Kasumi-1 (cell line): ENCODE measurements at regions not wholly inside any gene's neighbourhood (a gene's known extent, or its start where the extent isn't known, plus 50 kb on each side); places are given as distances from the start of the nearest gene placed in this dataset.
A peak's percentile ranks its signal among the peaks of the same experiment; 100 is the strongest.

Experiments used
- DNase-seq, 2 experiments: peaks; one replicate each; lab custom pipeline; 2025; lab: John Stamatoyannopoulos, UW

GRCh38 chr3:194769020-194769643, 83.4 kb downstream of the FAM43A start:
- DNase-seq, result peak; percentile 99

- no peak for DNase-seq
Measured at GRCh38 chr3:194772241-194773000, 86.7 kb downstream of the FAM43A start.

- DNase-seq, result no peak
Measured at GRCh38 chr3:194773216-194773615, 87.5 kb downstream of the FAM43A start.

- no peak for DNase-seq
Measured at GRCh38 chr3:194773771-194774455, 88.2 kb downstream of the FAM43A start.

- no peak for DNase-seq
Measured at GRCh38 chr3:194775266-194775665, 89.6 kb downstream of the FAM43A start.

- DNase-seq, result no peak
Measured at GRCh38 chr3:194775731-194776130, 90.0 kb downstream of the FAM43A start.

GRCh38 chr3:194777729-194778128, 92.0 kb downstream of the FAM43A start:
- no peak for DNase-seq

GRCh38 chr3:194779729-194780224, 94.1 kb downstream of the FAM43A start:
- no peak for DNase-seq

- no peak for DNase-seq
Measured at GRCh38 chr3:194780706-194781105, 95.0 kb downstream of the FAM43A start.

- no peak for DNase-seq
Measured at GRCh38 chr3:194781617-194782016, 95.9 kb downstream of the FAM43A start.

- no peak for DNase-seq
Measured at GRCh38 chr3:194782698-194783404, 97.2 kb downstream of the FAM43A start.

- DNase-seq, result no peak
Measured at GRCh38 chr3:194784361-194784760, 98.7 kb downstream of the FAM43A start.

- DNase-seq, result no peak
Measured at GRCh38 chr3:194785315-194785714, 99.6 kb downstream of the FAM43A start.

- DNase-seq, result no peak
Measured at GRCh38 chr3:194787072-194787471, 101.4 kb downstream of the FAM43A start.

- no peak for DNase-seq
Measured at GRCh38 chr3:194787650-194788049, 102.0 kb downstream of the FAM43A start.

GRCh38 chr3:194792368-194792767, 106.7 kb downstream of the FAM43A start:
- no peak for DNase-seq

GRCh38 chr3:194797555-194798250, 112.0 kb downstream of the FAM43A start:
- DNase-seq, result no peak

GRCh38 chr3:194798486-194798885, 112.8 kb downstream of the FAM43A start:
- no peak for DNase-seq

GRCh38 chr3:194800002-194800401, 114.3 kb downstream of the FAM43A start:
- DNase-seq, result no peak

- DNase-seq, result no peak
Measured at GRCh38 chr3:194801461-194802432, 116.1 kb downstream of the FAM43A start.
